NCI-H345 treated with DMSO at 0.1 percent for 48 hours (cell line): ENCODE measurements at regions not wholly inside any gene's neighbourhood (a gene's known extent, or its start where the extent isn't known, plus 50 kb on each side); places are given as distances from the start of the nearest gene placed in this dataset.

Experiments used
- DNase-seq: peaks from one replicate; lab custom pipeline; 2025; ENCODE audit not compliant: unreplicated experiment; lab: John Stamatoyannopoulos, UW

- no peak for DNase-seq
These were observed 65.6 kb upstream of the KDM7A start for GRCh38 chr7:140242057-140243031.

GRCh38 chr7:140239653-140239935 lies 62.8 kb upstream of the KDM7A start:
- no peak for DNase-seq

GRCh38 chr7:140238778-140239652 lies 62.2 kb upstream of the KDM7A start:
- DNase-seq = peak; percentile 93

GRCh38 chr7:140237390-140237789 lies 60.6 kb upstream of the KDM7A start:
- DNase-seq = no peak

DNA sequence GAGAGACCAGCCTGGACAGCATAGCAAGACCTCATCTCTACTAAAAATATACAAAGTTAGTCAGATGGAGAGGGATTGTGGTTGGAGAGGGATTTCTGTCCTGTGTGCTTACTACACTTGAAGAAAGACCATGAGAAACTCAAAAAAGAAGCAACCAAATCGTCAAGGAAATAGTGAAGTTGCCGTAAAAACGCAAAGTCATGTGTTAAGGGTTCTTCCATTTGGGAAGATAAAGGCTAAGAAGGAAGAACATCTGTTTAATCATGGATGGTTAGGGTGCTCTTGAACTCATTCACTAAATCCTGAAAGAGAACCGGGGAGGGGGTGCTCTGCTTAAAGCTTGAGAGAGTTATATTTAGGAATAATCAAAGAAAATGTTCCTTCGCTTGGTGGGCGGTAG lies 59.8 kb upstream of the KDM7A start:
- no peak for DNase-seq

- no peak for DNase-seq
These were observed 58.3 kb upstream of the KDM7A start for GRCh38 chr7:140235114-140235513.

GRCh38 chr7:140232957-140233917 lies 56.5 kb upstream of the KDM7A start:
- no peak for DNase-seq

DNA sequence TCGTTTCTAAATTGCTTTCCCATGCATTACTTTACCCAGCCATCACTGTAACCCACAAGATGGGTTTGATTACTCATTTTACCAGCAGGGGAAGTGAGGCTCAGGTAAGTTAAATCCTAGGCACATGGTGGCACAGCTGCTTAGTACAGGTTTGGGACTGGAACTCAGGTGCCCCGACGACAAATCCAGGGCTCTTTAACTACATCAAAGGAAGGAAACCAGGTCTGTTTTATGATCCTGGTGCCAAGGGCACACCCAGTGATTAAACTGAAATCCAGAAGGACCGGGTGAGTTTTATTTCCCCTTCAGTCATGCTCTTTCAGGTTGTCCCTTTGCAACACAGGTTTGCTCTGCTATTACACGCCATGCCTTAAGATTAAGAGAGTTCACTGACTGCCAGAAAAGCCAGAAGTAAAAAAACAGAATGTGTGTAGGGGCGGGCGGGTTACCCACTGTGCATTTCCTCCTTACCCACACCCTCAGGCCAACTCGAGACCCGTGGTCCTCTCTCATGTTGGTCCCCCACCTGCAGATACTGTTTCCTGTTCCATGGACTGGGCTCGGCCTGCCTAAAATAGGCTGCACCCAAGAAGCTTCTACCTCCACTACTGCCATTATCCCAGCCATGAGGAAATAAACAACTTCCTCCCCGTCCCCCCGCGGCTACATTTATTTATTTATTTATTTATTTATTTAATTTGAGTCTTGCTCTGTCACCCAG lies 55.1 kb upstream of the KDM7A start:
- peak; percentile 68 for DNase-seq

- peak; percentile 68 for DNase-seq
These were observed 54.3 kb upstream of the KDM7A start for GRCh38 chr7:140230861-140231770.

GRCh38 chr7:140230516-140230860 lies 53.7 kb upstream of the KDM7A start:
- no peak for DNase-seq

DNA sequence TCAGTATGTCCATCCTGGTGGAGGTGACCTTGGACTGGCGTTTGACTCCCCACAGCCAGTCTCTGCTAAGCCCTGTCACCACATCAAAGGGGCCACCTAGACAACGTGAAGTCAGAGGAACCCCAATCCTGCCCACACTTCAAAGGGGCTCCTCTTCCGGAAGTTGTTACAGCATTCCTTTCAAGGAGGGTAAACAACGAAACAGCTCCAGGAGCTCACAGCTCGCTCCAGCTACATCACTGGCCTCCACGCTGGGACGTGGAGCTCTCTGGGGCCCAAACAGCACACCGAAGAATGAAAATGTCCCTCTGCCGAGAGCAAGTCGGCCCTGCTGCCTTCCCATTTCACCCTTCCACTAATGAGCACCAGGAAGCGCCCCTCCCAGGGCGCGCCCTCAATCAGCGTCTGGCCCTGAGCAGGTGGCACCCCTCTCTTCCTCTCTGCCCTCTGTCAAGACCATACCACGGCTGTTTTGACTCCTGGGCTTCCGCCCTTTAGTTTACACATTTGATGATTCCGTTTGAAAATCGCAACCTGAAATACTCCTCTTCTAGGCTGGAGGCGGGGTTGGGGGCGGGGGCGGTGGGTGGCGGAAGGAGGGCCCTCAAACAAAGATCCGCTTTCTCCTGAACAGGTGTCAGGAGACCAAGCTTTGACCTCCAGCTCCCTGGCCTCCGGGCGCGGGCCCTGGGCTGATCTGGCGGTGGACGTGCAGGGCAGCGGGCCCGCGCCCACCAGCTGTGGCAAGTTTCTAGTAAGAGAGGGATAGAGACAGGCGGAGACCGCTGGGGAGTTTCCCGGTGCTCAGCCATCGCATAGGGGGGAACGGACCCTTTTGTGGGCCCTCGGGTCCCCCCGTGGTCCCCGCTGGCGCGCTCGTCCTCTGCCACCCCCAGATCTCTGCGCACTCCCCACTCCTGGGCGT lies 53.1 kb upstream of the KDM7A start:
- DNase-seq = no peak

DNA sequence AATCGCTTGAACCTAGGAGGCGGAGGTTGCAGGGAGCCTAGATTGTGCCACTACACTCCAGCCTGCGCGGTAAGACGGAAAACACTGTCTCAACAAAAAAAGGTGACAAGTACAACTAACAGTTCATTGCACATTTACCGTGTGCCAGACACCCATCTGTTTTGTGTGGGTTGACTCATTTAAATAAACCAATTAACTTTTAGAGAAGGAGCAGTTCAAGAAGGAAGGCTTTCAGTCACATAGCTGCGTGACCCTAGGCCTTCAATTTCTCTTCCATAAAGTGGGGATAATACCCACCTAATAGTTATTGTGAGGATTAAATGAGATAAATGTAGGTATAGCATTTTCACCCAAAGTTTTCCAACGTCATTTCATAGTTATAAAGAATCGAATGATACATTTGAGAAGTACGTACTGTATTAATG lies 52.3 kb upstream of the KDM7A start:
- DNase-seq = no peak
